HG03432 (cell line): ENCODE measurements at regions not wholly inside any gene's neighbourhood (a gene's known extent, or its start where the extent isn't known, plus 50 kb on each side); places are given as distances from the start of the nearest gene placed in this dataset.
A peak's percentile ranks its signal among the peaks of the same experiment; 100 is the strongest.

Source experiments
- ATAC-seq: cut with Tn5 transposase; IDR thresholded peaks from one replicate; pipeline ENCODE4 v1.9.1; 2021; ENCODE audit warnings: mild to moderate bottlenecking, moderate library complexity; ENCODE audit not compliant: unreplicated experiment

- no peak for ATAC-seq
Observed at GRCh38 chr3:106372806-106373190, 504.0 kb upstream of the CBLB start.

DNA sequence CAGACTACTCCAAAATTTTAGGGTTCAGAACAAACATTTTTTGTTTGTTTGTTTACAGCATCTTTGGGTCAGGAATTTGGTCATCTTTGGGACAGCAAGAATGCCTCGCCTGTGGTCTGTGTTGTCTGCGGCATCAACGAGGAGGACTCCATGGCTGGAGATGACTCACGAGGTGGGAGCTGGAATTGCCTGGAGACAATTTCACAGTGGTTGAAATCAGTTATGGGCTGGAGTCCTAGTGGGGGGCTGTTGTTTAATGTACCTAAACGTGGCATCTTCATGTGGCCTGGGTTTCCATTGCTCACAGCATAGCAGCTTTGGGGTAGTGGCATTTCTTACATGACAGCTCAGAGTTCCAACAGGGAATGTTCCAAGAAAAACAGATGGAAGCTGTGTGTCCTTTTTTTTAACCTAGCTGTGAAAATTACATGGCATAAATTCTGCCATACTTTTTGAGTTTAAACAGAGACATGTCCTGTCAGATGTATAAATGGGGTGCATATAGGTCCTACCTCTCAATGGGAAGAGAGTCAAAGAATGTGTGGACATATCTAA is 507.3 kb upstream of the CBLB start:
- no peak for ATAC-seq

DNA sequence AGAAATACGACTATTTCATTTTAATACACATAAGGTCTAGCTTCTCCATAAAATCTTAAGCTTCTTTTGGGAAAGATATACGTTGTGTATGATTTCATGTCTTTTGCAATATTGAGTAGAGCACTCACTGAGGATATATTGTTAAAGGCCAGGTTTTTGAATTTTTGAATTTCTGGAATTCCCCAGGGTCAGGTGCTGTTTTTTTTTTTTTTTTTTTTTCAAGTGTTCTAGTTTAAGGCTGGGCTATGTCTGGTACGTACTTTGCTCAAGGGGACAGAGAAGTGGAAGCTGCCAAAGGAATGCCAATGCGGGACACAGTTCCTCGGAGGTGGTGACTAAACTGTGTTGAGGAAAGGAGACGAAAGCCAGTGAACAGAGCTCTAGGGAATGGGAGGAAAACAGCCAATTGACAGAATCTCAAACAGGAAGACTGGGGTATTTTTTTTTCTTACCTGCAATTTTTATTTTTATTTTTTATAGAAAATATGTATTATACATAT is 510.5 kb upstream of the CBLB start:
- no peak for ATAC-seq

DNA sequence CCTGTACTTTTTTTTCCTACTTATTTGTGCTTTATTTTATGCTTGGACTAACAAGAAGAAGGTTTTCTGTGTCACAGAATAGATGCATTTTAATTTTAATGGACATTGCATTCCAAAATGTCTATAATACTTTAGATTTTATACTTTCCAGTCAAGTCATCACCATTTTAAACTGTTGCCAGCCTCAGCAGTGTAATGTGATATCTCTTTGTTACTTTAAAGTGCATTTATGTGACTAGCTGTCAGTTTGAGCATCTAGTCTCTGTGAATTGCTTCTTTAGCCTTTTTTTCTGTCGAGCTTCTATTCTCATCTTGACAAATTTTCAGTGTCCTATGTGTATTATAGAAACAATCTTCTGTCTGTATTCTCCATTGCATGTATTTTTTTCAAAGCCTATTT is 511.4 kb upstream of the CBLB start:
- ATAC-seq, result no peak

DNA sequence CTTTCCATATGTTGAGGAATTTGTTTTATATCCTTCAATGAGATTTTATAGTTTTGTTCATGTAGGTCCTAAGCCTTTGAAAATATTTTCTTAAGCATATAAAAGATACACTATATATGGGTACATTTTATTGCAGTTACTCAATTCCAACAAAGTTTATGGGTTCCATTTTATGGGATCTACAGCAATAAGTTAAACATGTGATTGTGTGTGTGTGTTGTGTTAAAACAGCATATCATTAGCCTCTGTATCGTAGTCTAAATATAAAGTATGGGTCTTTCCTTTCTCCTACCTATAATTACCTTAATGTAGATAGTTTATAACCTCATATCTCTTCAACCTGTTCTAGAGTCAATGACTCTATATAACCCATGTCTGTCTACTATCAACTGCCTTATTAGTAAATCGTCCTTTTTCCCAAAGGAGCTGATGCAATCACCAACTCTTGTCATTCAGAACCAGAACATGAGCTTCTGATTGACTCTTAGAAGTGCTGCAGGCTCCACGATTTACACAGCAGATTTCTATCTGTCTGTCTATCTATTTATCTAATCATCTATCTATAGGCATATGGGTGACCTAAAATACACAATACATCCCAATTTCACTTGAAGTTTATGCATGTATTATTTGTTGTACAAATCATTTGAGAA is 512.6 kb upstream of the CBLB start:
- no peak for ATAC-seq

DNA sequence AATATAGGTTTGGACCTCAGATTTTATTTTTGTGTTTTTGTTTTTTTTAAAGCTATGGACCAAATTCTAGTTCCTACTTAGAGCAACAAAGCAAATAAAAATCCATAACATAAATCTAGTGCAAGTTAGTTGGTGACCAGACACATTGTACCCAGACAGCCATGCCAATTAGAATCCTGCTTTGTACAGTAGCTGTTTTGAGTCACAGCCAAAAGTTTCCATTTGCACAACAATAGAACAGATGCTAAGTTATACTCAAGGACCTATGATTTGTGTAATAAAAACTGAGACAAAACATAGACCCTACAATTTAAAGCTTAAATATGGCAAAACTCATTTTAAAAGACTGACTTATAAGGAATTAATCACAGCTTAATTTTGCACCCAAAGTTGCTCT is 513.1 kb upstream of the CBLB start:
- ATAC-seq, result no peak

GRCh38 chr3:106386050-106386449 is 517.2 kb upstream of the CBLB start:
- no peak for ATAC-seq

DNA sequence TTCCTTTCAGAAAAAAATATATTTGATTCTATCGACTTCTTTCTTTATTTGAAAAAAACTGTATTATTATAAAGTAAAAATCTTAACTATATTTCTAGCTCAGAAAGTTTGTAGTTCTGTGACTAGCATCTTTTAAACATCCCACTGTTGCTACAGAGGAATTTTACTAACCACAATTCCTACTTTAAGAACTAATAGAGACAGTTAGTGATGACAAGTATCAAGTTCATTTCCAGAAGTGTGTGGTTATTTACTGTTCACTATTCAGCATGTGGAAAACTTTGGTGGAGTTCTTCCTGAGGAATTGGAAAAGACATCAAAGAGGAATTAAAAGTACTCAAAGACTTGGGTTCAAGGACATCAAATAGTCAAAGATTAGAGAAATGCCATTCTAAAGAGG is 524.1 kb upstream of the CBLB start:
- no peak for ATAC-seq

- no peak for ATAC-seq
Observed at GRCh38 chr3:106397006-106397405, 528.2 kb upstream of the CBLB start.

DNA sequence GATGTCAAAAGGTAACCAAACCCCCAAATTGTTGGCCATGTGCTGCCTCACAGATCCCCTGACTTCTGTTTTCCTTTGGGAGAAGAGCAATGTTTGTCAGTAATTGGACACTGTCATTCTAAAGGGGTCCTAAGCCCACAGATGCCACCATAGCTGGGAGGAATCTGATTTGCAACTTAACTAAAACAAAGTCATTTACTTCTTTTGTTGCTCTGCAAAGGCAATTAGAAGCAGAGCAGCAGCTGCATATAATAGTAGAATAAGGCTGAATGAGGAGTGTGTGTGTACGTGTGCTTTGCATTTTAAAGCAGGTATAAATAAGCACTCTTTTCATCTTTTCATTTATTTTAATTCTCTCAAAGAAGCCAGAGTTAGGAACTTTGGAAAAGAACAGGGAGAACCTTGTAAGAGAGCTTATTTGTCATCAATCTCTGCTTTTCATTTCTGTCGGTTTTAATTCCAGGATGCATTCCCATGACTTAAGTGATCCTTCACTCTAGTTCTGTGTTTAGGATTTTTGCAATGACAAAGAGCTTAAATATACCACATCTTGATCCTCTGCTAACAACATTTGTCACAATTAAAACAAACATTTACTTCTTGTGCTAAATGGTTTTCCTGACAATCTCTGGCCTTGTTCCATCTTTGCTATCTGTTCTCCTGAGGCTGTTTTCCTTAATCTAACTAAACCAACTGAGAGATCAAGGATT is 530.2 kb upstream of the CBLB start:
- no peak for ATAC-seq

DNA sequence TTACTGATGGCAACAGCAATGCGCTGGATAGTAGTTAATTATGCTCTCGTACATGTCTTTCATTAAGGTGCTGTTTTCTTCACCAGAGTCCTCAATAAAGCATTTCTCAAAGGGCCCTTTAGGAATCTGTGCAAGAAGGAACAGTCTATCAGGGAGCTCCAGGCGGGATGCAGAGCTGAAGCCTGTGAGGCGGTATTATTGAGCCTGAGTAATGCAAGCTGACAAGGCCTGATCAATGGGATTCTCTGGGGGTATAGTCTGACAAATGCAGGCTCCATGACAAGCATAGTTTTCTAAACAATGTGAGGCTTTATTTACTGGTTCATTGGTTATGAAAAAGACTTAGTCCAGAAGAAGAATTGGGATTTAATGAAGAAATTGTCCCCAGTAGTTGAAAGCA is 530.9 kb upstream of the CBLB start:
- no peak for ATAC-seq

GRCh38 chr3:106401666-106402490 is 533.1 kb upstream of the CBLB start:
- ATAC-seq, result no peak

- no peak for ATAC-seq
Observed at GRCh38 chr3:106403371-106404145, 534.7 kb upstream of the CBLB start.

DNA sequence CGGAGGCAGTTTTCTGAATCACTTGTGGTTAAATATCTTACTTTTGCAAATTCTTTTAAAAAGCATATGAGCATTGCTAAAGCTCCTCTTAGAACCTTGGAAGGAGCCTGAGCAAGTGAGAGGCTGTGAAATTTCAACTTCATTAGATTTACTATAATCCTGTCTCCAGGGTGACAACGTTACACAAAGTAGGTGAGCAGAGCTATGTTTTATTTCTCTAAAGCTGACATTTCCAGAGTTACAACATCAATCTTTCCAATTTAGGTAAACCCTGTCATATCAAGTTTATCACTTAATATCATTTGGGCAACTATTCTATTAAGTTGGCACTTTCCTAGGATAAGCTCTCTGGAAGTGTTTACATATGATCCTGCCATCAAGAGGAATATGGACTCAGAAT is 544.9 kb upstream of the CBLB start:
- ATAC-seq, result no peak

DNA sequence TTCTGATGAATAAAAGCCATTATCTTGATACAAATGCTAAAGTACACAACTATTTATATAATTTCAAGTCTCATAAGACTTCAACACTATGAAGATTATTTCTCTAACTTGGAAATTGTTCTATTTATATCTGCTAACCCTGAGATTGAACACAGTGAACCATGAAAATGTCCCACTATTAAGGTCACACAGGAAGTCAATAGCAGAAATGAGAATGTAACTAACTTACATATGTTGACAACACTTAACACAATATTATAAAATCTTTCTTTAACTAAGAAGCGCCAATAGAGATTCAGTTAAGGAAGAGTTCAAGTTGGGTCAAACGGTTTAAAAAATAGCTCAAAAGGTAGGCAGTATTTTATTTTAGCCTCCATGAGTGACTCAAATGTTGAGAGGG is 551.8 kb upstream of the CBLB start:
- peak; percentile 36 for ATAC-seq

- no peak for ATAC-seq
Observed at GRCh38 chr3:106421426-106421825, 552.6 kb upstream of the CBLB start.

DNA sequence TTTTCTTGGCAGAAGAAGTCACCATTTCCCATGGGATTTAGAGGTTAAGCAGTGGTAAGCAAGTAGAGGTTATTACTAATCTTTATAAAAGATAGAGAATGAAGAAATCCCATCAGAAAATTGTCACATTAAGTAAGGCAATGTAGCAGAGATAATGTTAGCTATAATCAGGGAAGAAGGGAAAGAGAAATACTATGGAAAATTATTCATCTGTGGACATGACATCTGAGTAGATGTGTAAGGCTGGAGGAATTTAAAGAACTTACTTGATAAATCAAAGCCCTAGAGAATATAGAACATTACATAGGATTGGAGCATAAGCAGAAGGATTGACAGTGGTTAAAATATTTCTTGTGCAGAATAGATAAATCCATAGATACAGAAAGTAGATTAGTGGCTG is 553.1 kb upstream of the CBLB start:
- no peak for ATAC-seq

- peak; percentile 58 for ATAC-seq
Observed at GRCh38 chr3:106423321-106424225, 554.8 kb upstream of the CBLB start.

DNA sequence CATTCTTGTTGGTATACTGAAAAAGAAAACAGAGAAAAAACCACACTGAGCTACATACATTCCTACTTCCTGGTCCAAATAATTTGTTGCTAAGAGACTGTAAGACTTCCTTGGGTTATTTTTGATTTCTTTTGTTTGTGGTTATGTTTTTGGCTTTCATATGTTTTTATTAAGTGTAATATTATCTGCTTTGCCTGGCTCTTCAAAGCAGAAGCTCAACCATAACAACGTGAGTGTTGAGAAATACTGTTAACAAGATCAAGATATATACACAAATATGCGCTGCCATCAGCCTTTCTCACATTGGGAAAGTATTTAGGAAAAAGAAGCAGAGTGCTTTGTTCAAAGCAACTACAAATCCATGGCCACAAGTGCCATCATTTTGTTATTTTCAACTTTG is 556.2 kb upstream of the CBLB start:
- no peak for ATAC-seq

- no peak for ATAC-seq
Observed at GRCh38 chr3:106425916-106426315, 557.1 kb upstream of the CBLB start.
